Neural crest cell (in vitro differentiated cells): ENCODE measurements at regions not wholly inside any gene's neighbourhood (a gene's known extent, or its start where the extent isn't known, plus 50 kb on each side); places are given as distances from the start of the nearest gene placed in this dataset.

Source experiments
- DNase-seq: peaks from one replicate; pipeline ENCODE4 v3.0.0; 2021; ENCODE audit warnings: low read depth, mixed read lengths, low spot score
- H3K27ac Mint-ChIP-seq: one replicate; pipeline ENCODE4 v1.8.0; 2021; ENCODE audit warnings: mild to moderate bottlenecking, mixed read lengths; ENCODE audit not compliant: unreplicated experiment
- H3K27me3 Mint-ChIP-seq: 2 replicates; pipeline ENCODE4 v1.8.0; 2021; ENCODE audit warnings: low read depth, mild to moderate bottlenecking, mixed read lengths
- H3K36me3 Mint-ChIP-seq: 2 replicates; pipeline ENCODE4 v1.8.0; 2021; ENCODE audit warnings: low read depth, mild to moderate bottlenecking, mixed read lengths
- H3K4me1 Mint-ChIP-seq: 2 replicates; pipeline ENCODE4 v1.8.0; 2021; ENCODE audit warnings: mixed read lengths
- H3K4me3 Mint-ChIP-seq: one replicate; pipeline ENCODE4 v1.8.0; 2021; ENCODE audit warnings: mild to moderate bottlenecking, mixed read lengths
- H3K9me3 Mint-ChIP-seq: 2 replicates; pipeline ENCODE4 v1.8.0; 2021; ENCODE audit warnings: mixed read lengths
- CTCF ChIP-seq: fragments of 200-600 bp; sonication (generic); conservative IDR thresholded peaks from 2 replicates; pipeline ENCODE4 v1.5.0; 2021; ENCODE audit warnings: antibody characterized with exemption, mild to moderate bottlenecking

GRCh38 chr5:17910318-17910717, 276.1 kb downstream of the TAF11L14 start:
- DNase-seq, result no peak
- H3K27ac Mint-ChIP-seq, result no peak overlapping the region

GRCh38 chr5:17912794-17913193, 278.5 kb downstream of the TAF11L14 start:
- TF ChIP-seq CTCF, result no peak
- Mint-ChIP-seq H3K27me3 (no peaks in the 10 kb centered on the region), H3K36me3 (no peaks in the 10 kb centered on the region), H3K27ac (no peak overlapping the region), H3K9me3 (no peaks in the 10 kb centered on the region), H3K4me3 (no peak overlapping the region), H3K4me1 (no peaks in the 10 kb centered on the region)
- DNase-seq, result no peak

More at GRCh38 chr5:17910318-17910717, 276.1 kb downstream of the TAF11L14 start:
- Mint-ChIP-seq H3K36me3 (no peaks in the 10 kb centered on the region), H3K27me3 (no peaks in the 10 kb centered on the region), H3K4me1 (no peaks in the 10 kb centered on the region), H3K9me3 (no peaks in the 10 kb centered on the region), H3K4me3 (no peak overlapping the region)
- no peak for TF ChIP-seq CTCF

GRCh38 chr5:17916446-17916845, 282.2 kb downstream of the TAF11L14 start:
- Mint-ChIP-seq H3K27me3 (no peaks in the 10 kb centered on the region), H3K27ac (no peak overlapping the region), H3K4me1 (no peaks in the 10 kb centered on the region), H3K4me3 (no peak overlapping the region), H3K36me3 (no peaks in the 10 kb centered on the region), H3K9me3 (no peaks in the 10 kb centered on the region)
- no peak for TF ChIP-seq CTCF
- DNase-seq, result no peak

- Mint-ChIP-seq H3K9me3 (no peaks in the 10 kb centered on the region), H3K27ac (no peak overlapping the region), H3K27me3 (no peaks in the 10 kb centered on the region), H3K36me3 (no peaks in the 10 kb centered on the region), H3K4me1 (no peaks in the 10 kb centered on the region), H3K4me3 (no peak overlapping the region)
- no peak for DNase-seq
- no peak for TF ChIP-seq CTCF
Measured at GRCh38 chr5:17917465-17917864, 283.2 kb downstream of the TAF11L14 start.

- Mint-ChIP-seq H3K4me1 (no peaks in the 10 kb centered on the region), H3K27ac (no peak overlapping the region)
- DNase-seq, result no peak
Measured at GRCh38 chr5:17918373-17919104, 284.3 kb downstream of the TAF11L14 start.

More at GRCh38 chr5:17918373-17919104, 284.3 kb downstream of the TAF11L14 start:
- no peak overlapping the region for H3K4me3 Mint-ChIP-seq
- no peaks in the 10 kb centered on the region for H3K27me3 Mint-ChIP-seq
- no peak for TF ChIP-seq CTCF
- H3K9me3 Mint-ChIP-seq, result no peaks in the 10 kb centered on the region
- no peaks in the 10 kb centered on the region for H3K36me3 Mint-ChIP-seq
